ENCODE measurements at regions not wholly inside any gene's neighbourhood (a gene's known extent, or its start where the extent isn't known, plus 50 kb on each side); places are given as distances from the start of the nearest gene placed in this dataset.
A peak's percentile ranks its signal among the peaks of the same experiment; 100 is the strongest.

GRCh38 chr5:43773478-43773844 lies 170.5 kb downstream of the NNT start:
- peak; percentile 85 for ATAC-seq
- TF ChIP-seq ISL1 (CRISPR knock-in tag; IDR thresholded peaks at IDR 0.05), result peak; percentile 92
- TF ChIP-seq PATZ1 (CRISPR knock-in tag; IDR thresholded peaks at IDR 0.05; ENCODE audit: borderline replicate concordance), result no peak
- TF ChIP-seq BACH2 (CRISPR knock-in tag; IDR thresholded peaks at IDR 0.05; ENCODE audit: borderline replicate concordance), result no peak

- ATAC-seq, result peak; percentile 75
- TF ChIP-seq ZFP3 (CRISPR knock-in tag; IDR thresholded peaks at IDR 0.05) (no peak), ISL1 (CRISPR knock-in tag; IDR thresholded peaks at IDR 0.05) (no peak), OSR1 (CRISPR knock-in tag; IDR thresholded peaks at IDR 0.05) (no peak), SNAI2 (CRISPR knock-in tag; IDR thresholded peaks at IDR 0.05) (no peak), TOX (CRISPR knock-in tag; IDR thresholded peaks at IDR 0.05; ENCODE audit: borderline replicate concordance) (no peak), ZFP30 (CRISPR knock-in tag; IDR thresholded peaks at IDR 0.05) (no peak), ZNF70 (CRISPR knock-in tag; IDR thresholded peaks at IDR 0.05) (no peak), TSHZ2 (CRISPR knock-in tag; IDR thresholded peaks at IDR 0.05) (no peak), BACH2 (CRISPR knock-in tag; IDR thresholded peaks at IDR 0.05; ENCODE audit: borderline replicate concordance) (no peak), ZC3H10 (CRISPR knock-in tag; IDR thresholded peaks at IDR 0.05) (no peak), GLIS3 (CRISPR knock-in tag; IDR thresholded peaks at IDR 0.05) (no peak), PATZ1 (CRISPR knock-in tag; IDR thresholded peaks at IDR 0.05; ENCODE audit: borderline replicate concordance) (no peak), CREB5 (CRISPR knock-in tag; IDR thresholded peaks at IDR 0.05; ENCODE audit: low read depth) (no peak)
Measured at GRCh38 chr5:43772764-43773477, 169.9 kb downstream of the NNT start.

GRCh38 chr5:43772458-43772763 lies 169.4 kb downstream of the NNT start:
- ATAC-seq, result no peak
- no peak for TF ChIP-seq TOX (CRISPR knock-in tag; IDR thresholded peaks at IDR 0.05; ENCODE audit: borderline replicate concordance)
- TF ChIP-seq POU6F1 (CRISPR knock-in tag; IDR thresholded peaks at IDR 0.05; ENCODE audit: borderline replicate concordance, low read depth), result no peak
- TF ChIP-seq TSHZ2 (CRISPR knock-in tag; IDR thresholded peaks at IDR 0.05), result no peak
- TF ChIP-seq ARNTL (CRISPR knock-in tag; IDR thresholded peaks at IDR 0.05; ENCODE audit: borderline replicate concordance, low read depth), result no peak
